Panc1 (cell line): ENCODE measurements at regions not wholly inside any gene's neighbourhood (a gene's known extent, or its start where the extent isn't known, plus 50 kb on each side); places are given as distances from the start of the nearest gene placed in this dataset.

ENCODE experiments used
- ATAC-seq: fragments of 200-7000 bp; cut with Tn5 transposase; 2 replicates; pipeline ENCODE4 v1.9.1; 2020; ENCODE audit warnings: mild to moderate bottlenecking, moderate library complexity
- BruUV-seq: library from RNA; stranded (reverse); fragments of 400-500 nt; replicated peaks from 2 replicates; lab custom pipeline; 2021; lab: Mats Ljungman, UMichigan
- CTCF ChIA-PET: fragments of 300-600 bp; sonication (Branson Sonifier 250); formaldehyde crosslinking; loops from one replicate; lab custom pipeline; 2022; ENCODE audit warnings: antibody characterized with exemption; lab: Charles Lee
- POLR2A ChIA-PET: fragments of 300-600 bp; sonication (Branson Sonifier 250); formaldehyde crosslinking; loops from one replicate; lab custom pipeline; 2022; ENCODE audit warnings: antibody characterized with exemption; lab: Charles Lee
- DNase-seq: peaks from one replicate; pipeline ENCODE4 v3.0.0-alpha.2; 2010; ENCODE audit warnings: low read depth, low spot score
- H3K27ac ChIP-seq: 2 replicates; pipeline ENCODE4 v1.5.1; 2011; ENCODE audit warnings: mild to moderate bottlenecking, low read length, inconsistent platforms
- H3K27me3 ChIP-seq: fragments of 200-500 bp; sonication (Bioruptor generic); 2 replicates; pipeline ENCODE4 v1.6.0; 2014; ENCODE audit warnings: low read length, inconsistent platforms; ENCODE audit not compliant: control insufficient read depth, insufficient read depth
- H3K36me3 ChIP-seq: fragments of 200-500 bp; sonication (Bioruptor generic); 2 replicates; pipeline ENCODE4 v1.5.1; 2014; ENCODE audit warnings: inconsistent platforms, mild to moderate bottlenecking, low read length, moderate library complexity; ENCODE audit not compliant: control insufficient read depth, insufficient read depth
- H3K4me1 ChIP-seq: 2 replicates; pipeline ENCODE4 v1.5.1; 2011; ENCODE audit warnings: inconsistent platforms, mild to moderate bottlenecking, low read length, moderate library complexity; ENCODE audit not compliant: control insufficient read depth, insufficient read depth
- H3K4me3 ChIP-seq, 2 experiments: 2 replicates each; pipeline ENCODE4 v1.5.1; 2011 to 2012; ENCODE audit warnings: low read depth in 2 of 2, low read length in 2 of 2, mild to moderate bottlenecking in 2 of 2, inconsistent platforms in 1 of 2, moderate library complexity in 1 of 2
- H3K9me3 ChIP-seq: fragments of 200-500 bp; sonication (Bioruptor generic); 2 replicates; pipeline ENCODE4 v1.5.1; 2014; ENCODE audit warnings: low read depth, mild to moderate bottlenecking, inconsistent platforms, low read length, moderate library complexity; ENCODE audit not compliant: control insufficient read depth, insufficient read depth
- POLR2AphosphoS5 ChIP-seq: IDR thresholded peaks from 2 replicates; pipeline ENCODE4 v1.6.1; 2012; ENCODE audit warnings: mild to moderate bottlenecking, low read depth, low read length, moderate library complexity
- SIN3A ChIP-seq: IDR thresholded peaks from 2 replicates; pipeline ENCODE4 v1.6.1; 2012; ENCODE audit warnings: low read depth, mild to moderate bottlenecking, low read length, moderate library complexity, borderline replicate concordance; ENCODE audit not compliant: insufficient read depth
- TCF7L2 ChIP-seq: IDR thresholded peaks from 2 replicates; pipeline ENCODE4 v1.6.1; 2011; ENCODE audit warnings: mild to moderate bottlenecking, low read depth, low read length, inconsistent platforms
- in situ Hi-C: cut with HindIII; loops from 2 replicates; pipeline ENCODE4 v1.10.0; 2016; ENCODE audit warnings: low sequenced_read_pairs, low pct_unique_long_range_greater_than_20kb
- intact Hi-C: fragments of 100-400 bp; cut with micrococcal nuclease; formaldehyde crosslinking; loops from one replicate; pipeline ENCODE4 v1.10.0; 2022; ENCODE audit not compliant: unreplicated experiment
- TF ChIP-seq, protein P1 (sequence below): fragments of 450-650 bp; IDR thresholded peaks from 2 replicates; pipeline ENCODE4 v1.5.1; 2017; ENCODE audit warnings: mild to moderate bottlenecking
- TF ChIP-seq, protein P2 (sequence below), 2 experiments: IDR thresholded peaks; 2 replicates each; pipeline ENCODE4 v1.6.1; 2011 to 2012; ENCODE audit warnings: low read depth in 2 of 2, control low read depth in 1 of 2, low read length in 1 of 2, mild to moderate bottlenecking in 1 of 2, moderate library complexity in 1 of 2; ENCODE audit not compliant: insufficient read depth in 1 of 2

DNA sequence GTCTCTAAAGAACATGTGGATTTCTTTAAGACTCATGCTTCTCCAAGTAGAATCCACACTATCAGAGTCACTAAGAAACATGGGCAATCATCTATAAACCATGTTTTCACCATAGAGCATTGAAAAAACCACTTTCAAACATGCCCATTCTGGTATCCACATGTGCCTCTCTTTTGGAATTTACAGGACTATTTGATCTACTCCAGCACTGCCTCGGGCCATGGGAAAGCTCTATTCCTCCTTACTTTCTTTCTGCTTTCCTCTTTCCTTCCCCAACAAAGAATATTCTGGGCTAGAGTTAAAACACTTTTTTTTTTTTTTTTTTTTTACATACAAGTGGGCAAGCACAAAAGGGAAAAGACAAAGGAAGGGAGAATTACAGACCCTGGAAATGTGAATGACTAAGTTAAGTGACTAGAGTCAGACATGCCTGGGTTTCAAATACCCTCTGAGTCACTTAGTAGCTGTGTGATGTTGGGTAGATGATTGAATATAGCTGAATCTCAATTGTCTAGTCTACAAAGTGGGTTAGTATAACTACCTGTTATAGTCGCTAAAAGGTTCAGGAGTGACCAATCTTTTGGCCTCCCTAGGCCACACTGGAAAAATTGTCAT, 847.7 kb upstream of the INTU start:
- Histone ChIP-seq H3K4me3 (no peak overlapping the region), H3K36me3 (no peaks in the 10 kb centered on the region), H3K4me1 (no peaks in the 10 kb centered on the region), H3K27ac (no peak overlapping the region), H3K27me3 (no peaks in the 10 kb centered on the region), H3K9me3 (no peaks in the 10 kb centered on the region)
- DNase-seq: no peak
- intact Hi-C loops (no loop called here), in situ Hi-C loops (no loop called here)
- no peak for ATAC-seq
- BruUV-seq: no TSS peak
- ChIA-PET POLR2A (no interaction called here), CTCF (no interaction called here)
- TF ChIP-seq TCF7L2: no peak
- TF ChIP-seq, protein P1, sequence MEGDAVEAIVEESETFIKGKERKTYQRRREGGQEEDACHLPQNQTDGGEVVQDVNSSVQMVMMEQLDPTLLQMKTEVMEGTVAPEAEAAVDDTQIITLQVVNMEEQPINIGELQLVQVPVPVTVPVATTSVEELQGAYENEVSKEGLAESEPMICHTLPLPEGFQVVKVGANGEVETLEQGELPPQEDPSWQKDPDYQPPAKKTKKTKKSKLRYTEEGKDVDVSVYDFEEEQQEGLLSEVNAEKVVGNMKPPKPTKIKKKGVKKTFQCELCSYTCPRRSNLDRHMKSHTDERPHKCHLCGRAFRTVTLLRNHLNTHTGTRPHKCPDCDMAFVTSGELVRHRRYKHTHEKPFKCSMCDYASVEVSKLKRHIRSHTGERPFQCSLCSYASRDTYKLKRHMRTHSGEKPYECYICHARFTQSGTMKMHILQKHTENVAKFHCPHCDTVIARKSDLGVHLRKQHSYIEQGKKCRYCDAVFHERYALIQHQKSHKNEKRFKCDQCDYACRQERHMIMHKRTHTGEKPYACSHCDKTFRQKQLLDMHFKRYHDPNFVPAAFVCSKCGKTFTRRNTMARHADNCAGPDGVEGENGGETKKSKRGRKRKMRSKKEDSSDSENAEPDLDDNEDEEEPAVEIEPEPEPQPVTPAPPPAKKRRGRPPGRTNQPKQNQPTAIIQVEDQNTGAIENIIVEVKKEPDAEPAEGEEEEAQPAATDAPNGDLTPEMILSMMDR: no peak
- no peak for TF ChIP-seq POLR2AphosphoS5
- TF ChIP-seq, protein P2, sequence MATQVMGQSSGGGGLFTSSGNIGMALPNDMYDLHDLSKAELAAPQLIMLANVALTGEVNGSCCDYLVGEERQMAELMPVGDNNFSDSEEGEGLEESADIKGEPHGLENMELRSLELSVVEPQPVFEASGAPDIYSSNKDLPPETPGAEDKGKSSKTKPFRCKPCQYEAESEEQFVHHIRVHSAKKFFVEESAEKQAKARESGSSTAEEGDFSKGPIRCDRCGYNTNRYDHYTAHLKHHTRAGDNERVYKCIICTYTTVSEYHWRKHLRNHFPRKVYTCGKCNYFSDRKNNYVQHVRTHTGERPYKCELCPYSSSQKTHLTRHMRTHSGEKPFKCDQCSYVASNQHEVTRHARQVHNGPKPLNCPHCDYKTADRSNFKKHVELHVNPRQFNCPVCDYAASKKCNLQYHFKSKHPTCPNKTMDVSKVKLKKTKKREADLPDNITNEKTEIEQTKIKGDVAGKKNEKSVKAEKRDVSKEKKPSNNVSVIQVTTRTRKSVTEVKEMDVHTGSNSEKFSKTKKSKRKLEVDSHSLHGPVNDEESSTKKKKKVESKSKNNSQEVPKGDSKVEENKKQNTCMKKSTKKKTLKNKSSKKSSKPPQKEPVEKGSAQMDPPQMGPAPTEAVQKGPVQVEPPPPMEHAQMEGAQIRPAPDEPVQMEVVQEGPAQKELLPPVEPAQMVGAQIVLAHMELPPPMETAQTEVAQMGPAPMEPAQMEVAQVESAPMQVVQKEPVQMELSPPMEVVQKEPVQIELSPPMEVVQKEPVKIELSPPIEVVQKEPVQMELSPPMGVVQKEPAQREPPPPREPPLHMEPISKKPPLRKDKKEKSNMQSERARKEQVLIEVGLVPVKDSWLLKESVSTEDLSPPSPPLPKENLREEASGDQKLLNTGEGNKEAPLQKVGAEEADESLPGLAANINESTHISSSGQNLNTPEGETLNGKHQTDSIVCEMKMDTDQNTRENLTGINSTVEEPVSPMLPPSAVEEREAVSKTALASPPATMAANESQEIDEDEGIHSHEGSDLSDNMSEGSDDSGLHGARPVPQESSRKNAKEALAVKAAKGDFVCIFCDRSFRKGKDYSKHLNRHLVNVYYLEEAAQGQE (IDR thresholded peaks at IDR 0.05; ENCODE audit: insufficient read depth in 1 of 2, low read depth in 2 of 2, low read length in 1 of 2): no peak
- no peak for TF ChIP-seq SIN3A

DNA sequence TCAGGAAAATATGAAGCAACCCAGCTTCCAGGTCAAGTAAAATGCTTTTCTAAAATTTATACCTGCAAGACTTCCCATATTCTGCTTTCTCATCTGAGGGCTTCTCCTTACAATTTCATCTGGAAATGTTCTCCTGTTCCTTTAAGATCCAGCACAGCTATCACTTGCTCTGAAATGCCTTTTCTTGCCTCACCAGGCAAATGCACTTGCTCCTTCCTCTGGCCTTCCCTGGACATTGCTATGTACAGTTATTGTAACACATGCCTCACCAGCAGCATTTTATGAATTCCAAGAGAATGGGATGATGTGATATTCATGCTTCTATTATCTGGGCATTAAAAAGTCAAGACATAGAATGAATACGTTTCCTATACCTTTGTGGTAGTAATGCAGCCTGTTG, 842.1 kb upstream of the INTU start:
- in situ Hi-C loops (no loop called here), intact Hi-C loops (no loop called here)
- no peaks in the 10 kb centered on the region for H3K36me3 ChIP-seq
- DNase-seq (no peak), ATAC-seq (no peak)
- no peaks in the 10 kb centered on the region for H3K27me3 ChIP-seq
- H3K4me3 ChIP-seq: no peak overlapping the region
- H3K4me1 ChIP-seq: no peaks in the 10 kb centered on the region
- BruUV-seq: no TSS peak
- TF ChIP-seq, protein P2 (IDR thresholded peaks at IDR 0.05; ENCODE audit: insufficient read depth in 1 of 2, low read depth in 2 of 2, low read length in 1 of 2): no peak
- TF ChIP-seq, protein P1: no peak
- TF ChIP-seq TCF7L2 (no peak), SIN3A (no peak), POLR2AphosphoS5 (no peak)
- CTCF ChIA-PET: no interaction called here
- H3K27ac ChIP-seq: no peak overlapping the region
- POLR2A ChIA-PET: no interaction called here
- H3K9me3 ChIP-seq: no peaks in the 10 kb centered on the region
